Ascending aorta (tissue), 2 donors: ENCODE measurements at regions not wholly inside any gene's neighbourhood (a gene's known extent, or its start where the extent isn't known, plus 50 kb on each side); places are given as distances from the start of the nearest gene placed in this dataset.

ENCODE experiments used
- DNase-seq, 2 donors: peaks; one replicate each; pipeline ENCODE4 v3.0.0-alpha.2; 2019; ENCODE audit warnings: low spot score in 2 of 2
- H3K27ac ChIP-seq, 2 donors: fragments of 200-600 bp; sonication (generic); one replicate each; pipeline ENCODE4 v1.5.1; 2016 to 2017; ENCODE audit warnings: mild to moderate bottlenecking in 1 of 2
- H3K27me3 ChIP-seq: fragments of 200-600 bp; sonication (generic); one replicate; pipeline ENCODE4 v1.5.1; 2017
- H3K36me3 ChIP-seq, 2 donors: fragments of 200-600 bp; sonication (generic); one replicate each; pipeline ENCODE4 v1.5.1; 2016
- H3K4me1 ChIP-seq, 2 donors: fragments of 200-600 bp; sonication (generic); one replicate each; pipeline ENCODE4 v1.5.1; 2016 to 2017; ENCODE audit warnings: mild to moderate bottlenecking in 1 of 2
- H3K4me3 ChIP-seq, 2 donors: fragments of 200-600 bp; sonication (generic); one replicate each; pipeline ENCODE4 v1.5.1; 2016 to 2017; ENCODE audit warnings: mild to moderate bottlenecking in 1 of 2
- H3K9me3 ChIP-seq, 2 donors: fragments of 200-600 bp; sonication (generic); one replicate each; pipeline ENCODE4 v1.5.1; 2016
- CTCF ChIP-seq, 3 experiments: fragments of 200-600 bp in 2 of 3; fragments of 450-650 bp in 1 of 3; sonication (generic) in 2 of 3; IDR thresholded peaks; one replicate each; pipeline ENCODE4 v1.5.1; 2016 to 2019; ENCODE audit warnings: antibody characterized with exemption in 3 of 3, mild to moderate bottlenecking in 1 of 3, moderate library complexity in 1 of 3
- intact Hi-C: fragments of 100-400 bp; cut with DNase I; formaldehyde crosslinking; loops from one replicate; pipeline ENCODE4 v1.15.1; 2023

- Histone ChIP-seq H3K27ac (no peak overlapping the region), H3K4me3 (no peak overlapping the region), H3K4me1 (no peaks in the 10 kb centered on the region), H3K27me3 (no peaks in the 10 kb centered on the region), H3K36me3 (no peaks in the 10 kb centered on the region), H3K9me3 (no peaks in the 10 kb centered on the region)
- intact Hi-C loops = no loop called here
- DNase-seq = no peak
- no peak for TF ChIP-seq CTCF (IDR thresholded peaks at IDR 0.05)
These were observed 160.2 kb downstream of the MED10 start for GRCh38 chr5:6218116-6218515.

GRCh38 chr5:6216471-6217075 lies 161.8 kb downstream of the MED10 start:
- TF ChIP-seq CTCF (IDR thresholded peaks at IDR 0.05) = no peak
- no peak overlapping the region for H3K27ac ChIP-seq
- H3K4me3 ChIP-seq = no peak overlapping the region
- H3K27me3 ChIP-seq = no peaks in the 10 kb centered on the region
- no peaks in the 10 kb centered on the region for H3K9me3 ChIP-seq
- no peak for DNase-seq
- H3K4me1 ChIP-seq = no peaks in the 10 kb centered on the region
- intact Hi-C loops = no loop called here
- no peaks in the 10 kb centered on the region for H3K36me3 ChIP-seq

DNA sequence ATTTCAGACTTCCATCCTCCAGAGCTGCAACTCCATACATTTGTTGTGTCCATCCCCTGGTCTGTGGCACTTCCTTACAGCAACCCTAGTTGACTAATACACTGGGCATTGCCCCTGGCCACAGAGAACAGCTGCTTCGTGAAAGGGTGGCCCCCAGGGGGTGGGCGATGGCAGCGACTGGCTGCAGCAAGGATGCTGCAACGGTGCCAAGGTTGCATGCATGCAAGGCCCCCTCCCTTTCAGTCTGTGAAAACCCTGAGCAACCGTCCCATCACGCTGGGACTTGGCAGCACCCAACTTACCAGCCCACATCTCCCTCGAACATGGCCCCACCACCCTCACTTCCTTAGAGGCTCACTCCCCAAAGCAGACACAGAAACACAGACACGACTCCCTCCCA lies 162.5 kb downstream of the MED10 start:
- TF ChIP-seq CTCF (IDR thresholded peaks at IDR 0.05) = no peak
- Histone ChIP-seq H3K36me3 (no peaks in the 10 kb centered on the region), H3K4me1 (no peaks in the 10 kb centered on the region), H3K4me3 (no peak overlapping the region), H3K27ac (no peak overlapping the region), H3K9me3 (no peaks in the 10 kb centered on the region), H3K27me3 (no peaks in the 10 kb centered on the region)
- DNase-seq = no peak
- intact Hi-C loops = no loop called here

DNA sequence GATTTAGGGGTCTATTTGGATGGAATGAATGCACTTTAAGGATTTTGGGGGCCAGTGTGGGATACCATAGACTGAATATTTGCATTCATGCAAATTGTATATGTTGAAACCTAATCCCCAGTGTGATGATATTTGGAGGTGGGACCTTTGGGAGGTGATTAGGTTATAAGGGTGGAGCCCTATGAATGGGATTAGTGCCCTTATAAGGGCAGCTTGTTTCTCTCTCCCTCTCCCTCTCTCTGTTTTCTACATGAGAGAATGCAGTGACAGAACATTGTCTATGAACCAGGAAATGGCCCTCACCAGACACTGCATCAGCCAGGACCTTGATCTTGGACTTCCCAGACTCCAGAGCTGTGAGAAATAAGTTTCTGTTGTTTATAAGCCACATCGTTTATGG lies 166.1 kb downstream of the MED10 start:
- no peak overlapping the region for H3K27ac ChIP-seq
- no peaks in the 10 kb centered on the region for H3K9me3 ChIP-seq
- intact Hi-C loops = no loop called here
- H3K4me3 ChIP-seq = no peak overlapping the region
- no peaks in the 10 kb centered on the region for H3K4me1 ChIP-seq
- no peak for TF ChIP-seq CTCF (IDR thresholded peaks at IDR 0.05)
- no peak for DNase-seq
- no peaks in the 10 kb centered on the region for H3K27me3 ChIP-seq
- H3K36me3 ChIP-seq = no peaks in the 10 kb centered on the region

- Histone ChIP-seq H3K27me3 (no peaks in the 10 kb centered on the region), H3K9me3 (no peaks in the 10 kb centered on the region), H3K4me1 (no peaks in the 10 kb centered on the region), H3K4me3 (no peak overlapping the region), H3K27ac (no peak overlapping the region), H3K36me3 (no peaks in the 10 kb centered on the region)
- no peak for TF ChIP-seq CTCF (IDR thresholded peaks at IDR 0.05)
- DNase-seq = no peak
- intact Hi-C loops = no loop called here
These were observed 171.8 kb downstream of the MED10 start for GRCh38 chr5:6206501-6206900.

DNA sequence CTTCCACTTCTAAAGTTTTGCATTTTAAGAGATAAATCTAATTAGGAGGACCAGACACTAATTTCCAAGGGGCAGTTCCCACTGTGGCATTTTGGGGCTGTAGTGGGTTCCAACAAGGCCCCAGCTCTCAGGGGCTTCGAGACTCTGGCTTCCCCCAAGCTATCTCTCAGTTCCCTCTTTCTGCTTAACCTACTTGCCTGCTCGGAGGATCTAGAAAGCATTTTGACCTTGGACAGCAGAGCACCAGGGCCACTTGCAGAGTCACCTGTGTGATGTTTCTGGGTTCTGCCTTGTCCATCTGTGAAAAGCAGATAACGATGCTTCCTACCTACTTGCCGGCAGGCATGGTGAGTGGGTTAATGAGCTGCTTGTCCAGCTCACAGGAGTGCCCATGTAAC lies 175.4 kb downstream of the MED10 start:
- Histone ChIP-seq H3K36me3 (no peaks in the 10 kb centered on the region), H3K27ac (no peak overlapping the region), H3K4me3 (no peak overlapping the region), H3K27me3 (no peaks in the 10 kb centered on the region), H3K4me1 (no peaks in the 10 kb centered on the region), H3K9me3 (no peaks in the 10 kb centered on the region)
- no peak for TF ChIP-seq CTCF (IDR thresholded peaks at IDR 0.05)
- intact Hi-C loops = no loop called here
- DNase-seq = no peak
